Epithelial cell of esophagus (primary cell): ENCODE measurements at regions not wholly inside any gene's neighbourhood (a gene's known extent, or its start where the extent isn't known, plus 50 kb on each side); places are given as distances from the start of the nearest gene placed in this dataset.
"Not testable (repeated sequence)": the region's sequence is repeated elsewhere in the genome, so short reads cannot be mapped to it uniquely, and the experiment has no call there.

Source experiments
- DNase-seq: peaks from one replicate; pipeline ENCODE4 v3.0.0; 2010; ENCODE audit warnings: low read depth
- H3K4me3 ChIP-seq: 2 replicates; pipeline ENCODE4 v1.5.1; 2011; ENCODE audit warnings: mild to moderate bottlenecking, low read length, control low read depth
- CTCF ChIP-seq: IDR thresholded peaks from 2 replicates; pipeline ENCODE4 v1.5.1; 2011; ENCODE audit warnings: low read depth, mild to moderate bottlenecking, low read length, control low read depth, inconsistent platforms; ENCODE audit not compliant: insufficient read depth; ENCODE audit errors: missing control alignments

- TF ChIP-seq CTCF = no peak
- DNase-seq = no peak
- no peak overlapping the region for H3K4me3 ChIP-seq
Observed at GRCh38 chrX:980587-981235, 231.7 kb downstream of the CRLF2 start.

DNA sequence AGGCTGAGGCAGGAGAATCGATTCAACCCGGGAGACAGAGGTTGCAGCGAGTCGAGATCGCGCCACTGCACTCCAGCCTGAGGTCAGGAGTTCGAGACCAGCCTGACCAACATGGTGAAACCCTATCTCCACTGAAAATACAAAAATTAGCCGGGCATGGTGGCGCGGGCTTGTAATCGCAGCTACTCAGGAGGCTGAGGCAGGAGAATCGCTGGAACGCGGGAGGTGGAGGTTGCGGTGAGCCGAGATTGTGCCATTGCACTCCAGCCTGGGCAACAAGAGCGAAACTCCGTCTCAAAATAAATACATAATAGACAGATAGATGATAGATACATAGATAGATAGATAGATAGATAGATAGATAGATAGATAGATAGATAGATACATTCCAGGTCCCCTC is 233.3 kb downstream of the CRLF2 start:
- not testable (repeated sequence) for H3K4me3 ChIP-seq, DNase-seq

DNA sequence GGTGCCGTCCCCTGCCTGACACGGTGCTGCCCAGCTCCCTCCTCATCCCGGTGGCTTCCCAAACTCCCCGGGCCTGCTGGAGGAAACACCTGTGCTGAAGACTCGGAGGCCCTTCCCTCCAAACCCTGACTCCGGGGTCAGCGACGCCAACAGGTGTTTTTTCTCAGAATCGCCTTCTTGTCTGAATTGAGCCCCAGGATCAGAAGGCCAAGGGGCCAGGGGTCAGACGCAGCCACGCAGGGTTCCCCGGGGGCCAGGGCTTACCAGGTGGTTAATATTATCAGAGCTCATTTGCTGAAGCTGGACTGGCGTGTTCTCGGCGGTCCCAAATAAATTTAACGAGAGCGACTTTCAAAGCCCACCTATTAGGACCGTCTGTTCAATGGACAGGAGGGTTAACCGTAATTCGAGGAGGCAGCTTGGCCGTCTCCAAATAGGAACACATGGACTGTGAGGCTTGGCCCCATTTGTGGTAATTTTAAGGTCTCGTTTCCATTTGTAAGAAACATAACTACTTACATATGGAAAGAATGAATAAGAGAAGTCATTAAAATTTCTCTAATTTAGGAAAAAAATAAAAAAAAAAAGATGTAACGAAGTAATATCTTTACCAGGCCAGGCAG is 239.3 kb downstream of the CRLF2 start:
- H3K4me3 ChIP-seq = no peak overlapping the region
- no peak for TF ChIP-seq CTCF
- no peak for DNase-seq

DNA sequence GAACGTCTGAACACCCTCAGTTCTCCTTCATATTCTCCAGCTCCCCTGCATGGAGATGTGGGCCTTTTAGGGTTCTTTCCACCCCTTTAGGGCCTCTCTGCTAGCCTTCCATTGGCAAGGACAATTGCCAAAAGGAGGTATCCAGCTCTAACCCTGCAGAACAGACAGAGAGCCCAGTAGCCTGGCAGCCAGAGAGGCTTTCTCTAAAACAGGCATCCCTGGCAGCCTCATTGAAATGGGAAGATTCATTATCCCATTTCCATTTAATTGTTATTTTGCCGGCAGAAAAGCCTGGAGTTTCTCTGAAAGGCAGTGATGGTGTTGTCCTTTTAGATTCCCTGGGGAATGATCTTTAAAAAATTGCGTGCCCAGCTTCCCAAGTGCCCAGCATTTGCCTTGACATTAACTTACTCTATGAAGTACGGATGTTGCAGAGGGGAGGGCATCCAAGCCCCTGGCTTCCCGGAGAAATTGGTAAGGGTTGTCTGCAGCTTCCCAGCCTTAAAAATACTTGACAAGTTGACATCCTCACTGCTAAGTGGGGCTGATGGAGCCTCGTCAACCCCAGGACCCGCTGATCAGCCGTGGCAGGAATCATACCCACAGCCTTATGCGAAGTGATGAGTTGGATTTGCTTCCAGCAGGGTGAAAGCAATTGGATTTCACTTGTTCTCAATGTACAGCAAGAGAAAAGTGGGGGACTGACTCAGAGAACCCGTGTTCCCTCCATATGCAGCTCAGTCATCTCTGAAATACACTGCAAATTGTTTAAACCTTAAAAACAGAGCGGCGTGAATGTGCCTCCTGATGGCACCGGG is 244.1 kb downstream of the CRLF2 start:
- H3K4me3 ChIP-seq = no peak overlapping the region
- no peak for TF ChIP-seq CTCF
- no peak for DNase-seq

- no peak overlapping the region for H3K4me3 ChIP-seq
- TF ChIP-seq CTCF = no peak
- no peak for DNase-seq
Observed at GRCh38 chrX:966396-967070, 245.9 kb downstream of the CRLF2 start.

GRCh38 chrX:964831-965416 is 247.5 kb downstream of the CRLF2 start:
- no peak overlapping the region for H3K4me3 ChIP-seq
- TF ChIP-seq CTCF = no peak
- no peak for DNase-seq

- no peak for TF ChIP-seq CTCF
- H3K4me3 ChIP-seq = no peak overlapping the region
- DNase-seq = no peak
Observed at GRCh38 chrX:960821-961220, 251.6 kb downstream of the CRLF2 start.
